OCI-LY7 (cell line): ENCODE measurements at regions not wholly inside any gene's neighbourhood (a gene's known extent, or its start where the extent isn't known, plus 50 kb on each side); places are given as distances from the start of the nearest gene placed in this dataset.

Experiments used
- BruUV-seq: library from RNA; stranded (reverse); fragments of 400-500 nt; replicated peaks from 2 replicates; lab custom pipeline; 2021; lab: Mats Ljungman, UMichigan
- CTCF ChIA-PET: fragments of 300-600 bp; sonication (Branson Sonifier 250); formaldehyde crosslinking; loops from one replicate; lab custom pipeline; 2022; ENCODE audit warnings: antibody characterized with exemption; ENCODE audit not compliant: unreplicated experiment; lab: Charles Lee
- POLR2A ChIA-PET: fragments of 300-600 bp; sonication (Branson Sonifier 250); formaldehyde crosslinking; loops from one replicate; lab custom pipeline; 2022; ENCODE audit warnings: antibody characterized with exemption; lab: Charles Lee
- DNase-seq: peaks from one replicate; pipeline ENCODE4 v3.0.0-alpha.2; 2015; ENCODE audit warnings: low spot score
- H2AFZ ChIP-seq: fragments of 200-600 bp; sonication (generic), shearing (Covaris generic); 2 replicates; pipeline ENCODE4 v1.6.1; 2014; ENCODE audit warnings: mild to moderate bottlenecking, antibody characterized with exemption, low read length, moderate library complexity
- H3K27ac ChIP-seq: fragments of 200-600 bp; sonication (generic); 2 replicates; pipeline ENCODE4 v1.5.1; 2014; ENCODE audit warnings: mixed run types, low read depth, mild to moderate bottlenecking, moderate library complexity, low read length, inconsistent platforms; ENCODE audit not compliant: poor library complexity, severe bottlenecking
- H3K36me3 ChIP-seq: fragments of 200-600 bp; sonication (generic); 2 replicates; pipeline ENCODE4 v1.6.1; 2014; ENCODE audit warnings: mild to moderate bottlenecking, antibody characterized with exemption, low read length, moderate library complexity, mixed read lengths; ENCODE audit not compliant: insufficient read depth
- H3K4me1 ChIP-seq: fragments of 200-600 bp; sonication (generic); 2 replicates; pipeline ENCODE4 v1.5.1; 2014; ENCODE audit warnings: mild to moderate bottlenecking, low read length; ENCODE audit not compliant: insufficient read depth, poor library complexity, severe bottlenecking
- H3K4me2 ChIP-seq: fragments of 200-600 bp; sonication (generic); 2 replicates; pipeline ENCODE4 v1.6.1; 2014; ENCODE audit warnings: mild to moderate bottlenecking, low read length
- H3K4me3 ChIP-seq: fragments of 200-600 bp; sonication (generic); 2 replicates; pipeline ENCODE4 v1.5.1; 2014; ENCODE audit warnings: mild to moderate bottlenecking, low read depth, low read length; ENCODE audit not compliant: poor library complexity, severe bottlenecking
- H3K79me2 ChIP-seq: fragments of 200-600 bp; sonication (generic); 2 replicates; pipeline ENCODE4 v1.6.1; 2016; ENCODE audit warnings: low read depth, mild to moderate bottlenecking, low read length, moderate library complexity, mixed read lengths; ENCODE audit not compliant: insufficient read depth
- H3K9me2 ChIP-seq: fragments of 200-600 bp; sonication (generic); 2 replicates; pipeline ENCODE4 v1.6.1; 2016; ENCODE audit warnings: mild to moderate bottlenecking, low read length, mixed read lengths; ENCODE audit not compliant: insufficient read depth
- H3K9me3 ChIP-seq: fragments of 200-600 bp; sonication (generic); 2 replicates; pipeline ENCODE4 v1.6.1; 2014; ENCODE audit warnings: mild to moderate bottlenecking, mixed run types, low read length, mixed read lengths
- H4K20me1 ChIP-seq: fragments of 200-600 bp; sonication (generic); 2 replicates; pipeline ENCODE4 v1.6.1; 2014; ENCODE audit warnings: mild to moderate bottlenecking, antibody characterized with exemption, low read length, moderate library complexity, mixed read lengths; ENCODE audit not compliant: insufficient read depth
- EZH2phosphoT487 ChIP-seq: fragments of 200-600 bp; sonication (generic); IDR thresholded peaks from 2 replicates; pipeline ENCODE4 v1.6.1; 2018; ENCODE audit warnings: low read depth, borderline replicate concordance, mild to moderate bottlenecking, mixed run types, antibody characterized with exemption, low read length, moderate library complexity, mixed read lengths
- intact Hi-C: fragments of 100-400 bp; cut with micrococcal nuclease; formaldehyde crosslinking; loops from one replicate; pipeline ENCODE4 v1.10.0; 2022; ENCODE audit not compliant: unreplicated experiment
- TF ChIP-seq, protein P1 (sequence below): fragments of 200-600 bp; sonication (generic); conservative IDR thresholded peaks from 2 replicates; pipeline ENCODE4 v1.5.1; 2014; ENCODE audit warnings: mild to moderate bottlenecking, antibody characterized with exemption, low read length, moderate library complexity, mixed read lengths

- Histone ChIP-seq H3K9me3 (no peaks in the 10 kb centered on the region), H3K36me3 (no peaks in the 10 kb centered on the region), H3K4me1 (peaks cover 6% of the 10 kb centered on the region), H3K27ac (no peak overlapping the region), H3K9me2 (no peaks in the 10 kb centered on the region), H3K79me2 (no peaks in the 10 kb centered on the region), H2AFZ (no peak overlapping the region), H3K4me2 (no peak overlapping the region), H4K20me1 (no peaks in the 10 kb centered on the region), H3K4me3 (no peak overlapping the region)
- intact Hi-C loops = loop anchor here (5.0 kb wide), 1 partner anchor 959 kb away; no protein-coding TSS in a partner anchor
- CTCF ChIA-PET = no interaction called here
- no TSS peak for BruUV-seq
- DNase-seq = no peak
- POLR2A ChIA-PET = interaction anchor here (0.6 to 0.7 kb wide), 2 partner anchors 275 to 447 kb away, joined by 3 read pairs; no protein-coding TSS in a partner anchor
- TF ChIP-seq, protein P1, sequence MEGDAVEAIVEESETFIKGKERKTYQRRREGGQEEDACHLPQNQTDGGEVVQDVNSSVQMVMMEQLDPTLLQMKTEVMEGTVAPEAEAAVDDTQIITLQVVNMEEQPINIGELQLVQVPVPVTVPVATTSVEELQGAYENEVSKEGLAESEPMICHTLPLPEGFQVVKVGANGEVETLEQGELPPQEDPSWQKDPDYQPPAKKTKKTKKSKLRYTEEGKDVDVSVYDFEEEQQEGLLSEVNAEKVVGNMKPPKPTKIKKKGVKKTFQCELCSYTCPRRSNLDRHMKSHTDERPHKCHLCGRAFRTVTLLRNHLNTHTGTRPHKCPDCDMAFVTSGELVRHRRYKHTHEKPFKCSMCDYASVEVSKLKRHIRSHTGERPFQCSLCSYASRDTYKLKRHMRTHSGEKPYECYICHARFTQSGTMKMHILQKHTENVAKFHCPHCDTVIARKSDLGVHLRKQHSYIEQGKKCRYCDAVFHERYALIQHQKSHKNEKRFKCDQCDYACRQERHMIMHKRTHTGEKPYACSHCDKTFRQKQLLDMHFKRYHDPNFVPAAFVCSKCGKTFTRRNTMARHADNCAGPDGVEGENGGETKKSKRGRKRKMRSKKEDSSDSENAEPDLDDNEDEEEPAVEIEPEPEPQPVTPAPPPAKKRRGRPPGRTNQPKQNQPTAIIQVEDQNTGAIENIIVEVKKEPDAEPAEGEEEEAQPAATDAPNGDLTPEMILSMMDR = no peak
- no peak for TF ChIP-seq EZH2phosphoT487
These were observed 538.5 kb downstream of the INSC start for GRCh38 chr11:15653191-15653710.

DNA sequence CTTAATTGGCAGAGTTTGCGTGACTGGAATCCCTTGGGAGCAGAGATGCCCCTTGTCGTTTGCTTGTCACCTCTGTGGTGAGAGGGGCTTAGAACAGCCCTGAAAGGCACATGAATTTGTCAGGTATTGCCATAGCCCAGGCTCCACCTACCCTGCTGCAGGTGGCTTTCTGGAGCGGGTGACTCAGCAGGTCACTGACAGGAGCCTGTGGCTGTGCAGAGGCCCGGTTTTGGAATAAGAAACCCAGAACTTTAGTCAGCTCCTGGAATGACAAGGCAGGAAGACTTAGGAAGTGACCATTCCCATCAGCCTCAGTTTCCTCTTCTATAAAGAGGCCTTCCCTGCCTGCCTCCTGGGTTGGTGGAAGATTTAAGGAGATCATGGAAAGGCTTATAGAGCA is 539.7 kb downstream of the INSC start:
- Histone ChIP-seq H3K36me3 (no peaks in the 10 kb centered on the region), H4K20me1 (no peaks in the 10 kb centered on the region), H3K27ac (no peak overlapping the region), H3K79me2 (no peaks in the 10 kb centered on the region), H3K9me3 (no peaks in the 10 kb centered on the region), H2AFZ (no peak overlapping the region), H3K4me2 (no peak overlapping the region), H3K4me3 (no peak overlapping the region), H3K9me2 (no peaks in the 10 kb centered on the region), H3K4me1 (peaks cover 6% of the 10 kb centered on the region)
- intact Hi-C loops = loop anchor here (5.0 kb wide), 1 partner anchor 958 kb away; no protein-coding TSS in a partner anchor
- POLR2A ChIA-PET = no interaction called here
- DNase-seq = no peak
- CTCF ChIA-PET = no interaction called here
- no TSS peak for BruUV-seq
- TF ChIP-seq, protein P1 = no peak
- no peak for TF ChIP-seq EZH2phosphoT487

- no peak for DNase-seq
- ChIA-PET CTCF (interaction anchor here (0.6 kb wide), 1 partner anchor 26 kb away, joined by 3 read pairs; no protein-coding TSS in a partner anchor), POLR2A (no interaction called here)
- TF ChIP-seq EZH2phosphoT487 = no peak
- TF ChIP-seq, protein P1 = no peak
- no peak overlapping the region for H3K4me3 ChIP-seq
- no peak overlapping the region for H3K27ac ChIP-seq
- H3K4me2 ChIP-seq = no peak overlapping the region
- no peaks in the 10 kb centered on the region for H3K79me2 ChIP-seq
- intact Hi-C loops = no loop called here
- H3K36me3 ChIP-seq = no peaks in the 10 kb centered on the region
- no peaks in the 10 kb centered on the region for H3K9me2 ChIP-seq
- H4K20me1 ChIP-seq = no peaks in the 10 kb centered on the region
- BruUV-seq = no TSS peak
- H3K9me3 ChIP-seq = no peaks in the 10 kb centered on the region
- peaks cover 2% of the 10 kb centered on the region for H3K4me1 ChIP-seq
- H2AFZ ChIP-seq = no peak overlapping the region
These were observed 540.8 kb downstream of the INSC start for GRCh38 chr11:15655552-15655951.
